T-helper 2 cell treated with Interferon-gamma antibody and Interleukin-4, amounts not matched to agents 100 ng/mL and 5 ng/mL, for 36 hours (primary cell): ENCODE measurements at regions not wholly inside any gene's neighbourhood (a gene's known extent, or its start where the extent isn't known, plus 50 kb on each side); places are given as distances from the start of the nearest gene placed in this dataset.
"Not testable (repeated sequence)": the region's sequence is repeated elsewhere in the genome, so short reads cannot be mapped to it uniquely, and the experiment has no call there.

Experiments
- intact Hi-C: fragments of 100-400 bp; cut with micrococcal nuclease; formaldehyde crosslinking; loops from one replicate; pipeline ENCODE4 v1.15.1; 2023

DNA sequence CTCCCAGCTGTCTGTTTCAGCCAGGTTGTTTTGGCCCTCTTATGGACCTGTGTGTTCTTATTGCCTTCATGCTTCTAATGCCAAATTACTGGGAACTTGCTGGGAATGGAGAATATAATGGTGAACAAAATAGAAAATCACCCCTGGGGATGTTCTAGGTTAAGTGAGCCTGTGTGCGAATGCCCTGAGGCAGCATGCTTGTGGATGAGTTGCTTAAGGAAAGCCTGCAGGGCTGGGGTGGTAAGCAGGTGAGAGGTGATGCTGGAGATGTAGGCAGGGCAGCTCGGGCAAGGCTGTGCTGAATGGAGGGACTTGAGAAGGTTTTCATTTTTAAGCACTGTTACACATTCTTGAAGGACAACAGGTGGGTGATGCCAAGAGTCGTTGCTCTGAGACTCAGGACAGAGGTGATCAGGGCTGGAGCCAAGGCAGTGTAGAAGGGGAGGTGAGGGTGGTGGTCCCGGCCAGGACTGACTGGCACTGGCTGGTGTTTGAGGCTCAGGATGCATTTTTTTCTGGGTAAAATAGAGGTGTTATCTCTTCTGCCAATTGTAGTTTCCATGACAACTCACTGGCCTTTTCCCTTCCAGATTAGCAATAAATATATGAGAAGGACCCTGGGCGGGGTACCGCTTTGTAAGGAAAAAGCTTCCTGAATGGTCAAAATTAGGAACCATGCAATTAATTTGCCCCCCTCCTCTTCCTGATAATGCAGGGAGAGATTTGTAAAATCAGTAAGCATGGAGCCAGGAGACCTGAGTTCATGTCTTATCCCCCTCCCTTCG lies 342.8 kb downstream of the ICE1 start:
- intact Hi-C loops: no loop called here

DNA sequence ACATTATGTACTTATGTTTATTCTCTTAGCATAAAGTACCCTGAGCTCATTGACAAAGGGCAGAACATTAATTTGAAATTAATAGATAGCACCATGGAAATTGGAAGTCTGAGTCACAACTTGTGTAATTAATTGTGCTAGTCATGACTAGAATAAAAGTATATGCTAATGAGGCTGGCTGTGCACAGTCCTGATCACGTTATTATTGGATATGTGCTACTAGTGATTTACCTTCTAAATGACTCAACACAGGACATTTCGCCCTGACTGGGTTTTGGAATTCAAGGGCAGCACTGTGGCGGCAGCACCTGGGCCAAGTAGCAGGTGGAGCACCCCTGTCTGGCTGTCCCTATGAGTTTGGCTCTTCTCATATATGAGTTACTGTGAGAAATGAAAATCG lies 341.8 kb downstream of the ICE1 start:
- intact Hi-C loops: no loop called here

DNA sequence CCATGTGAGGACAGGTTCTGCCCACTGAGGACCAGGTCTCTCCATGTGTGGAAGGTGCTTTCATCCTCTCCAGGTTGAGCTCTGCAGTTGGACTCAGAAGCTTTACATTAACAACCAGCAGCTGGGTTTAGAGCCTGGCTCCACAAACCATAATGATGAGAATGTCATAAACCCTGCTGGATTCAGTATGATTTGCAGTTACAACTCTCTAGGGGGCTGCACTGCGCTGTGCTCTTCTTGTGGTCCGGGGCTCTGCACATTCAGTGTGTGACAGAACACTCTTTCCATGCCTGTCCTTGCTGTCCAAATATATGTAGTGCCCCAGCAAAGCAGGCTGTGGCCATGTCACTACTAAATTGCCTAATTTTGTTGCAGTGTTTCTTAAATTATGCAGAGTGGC lies 334.3 kb downstream of the ICE1 start:
- intact Hi-C loops: no loop called here

DNA sequence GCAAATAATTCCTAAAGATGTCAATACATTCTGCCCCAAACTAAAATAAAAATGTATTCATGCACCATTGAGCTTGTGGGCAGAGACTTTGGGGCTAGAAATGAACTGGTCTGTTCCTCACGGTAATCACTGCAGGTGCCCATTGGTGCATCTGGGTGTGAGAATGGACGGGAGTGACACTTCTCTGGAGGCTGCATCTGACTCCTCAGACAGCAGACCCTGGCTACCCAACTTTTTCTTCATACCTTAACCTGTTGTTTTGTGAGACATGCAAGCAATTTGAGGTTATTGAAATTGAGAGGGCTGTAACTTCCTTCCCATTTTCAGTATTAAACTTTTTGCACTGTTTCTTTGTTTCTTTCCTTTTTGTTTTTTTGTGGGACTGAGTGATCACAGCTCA lies 333.4 kb downstream of the ICE1 start:
- intact Hi-C loops: no loop called here

DNA sequence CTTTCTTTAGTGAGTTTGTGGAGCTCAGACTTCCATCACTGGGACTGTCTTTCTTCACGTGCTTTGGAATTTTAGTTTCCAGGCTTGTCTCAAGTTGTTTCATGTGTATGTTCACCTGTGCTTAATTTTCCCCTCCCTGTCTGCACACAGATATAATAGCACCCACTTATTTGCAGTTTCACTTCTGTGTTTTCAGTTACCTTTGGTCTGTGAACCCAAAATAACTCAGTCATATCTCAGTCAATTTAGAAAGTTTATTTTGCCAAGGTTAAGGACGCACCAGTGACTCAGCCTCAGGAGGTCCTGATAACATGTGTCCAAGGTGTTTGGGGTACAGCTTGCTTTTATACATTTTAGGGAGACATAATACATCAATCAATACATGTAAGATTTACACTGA lies 330.4 kb downstream of the ICE1 start:
- intact Hi-C loops: no loop called here

DNA sequence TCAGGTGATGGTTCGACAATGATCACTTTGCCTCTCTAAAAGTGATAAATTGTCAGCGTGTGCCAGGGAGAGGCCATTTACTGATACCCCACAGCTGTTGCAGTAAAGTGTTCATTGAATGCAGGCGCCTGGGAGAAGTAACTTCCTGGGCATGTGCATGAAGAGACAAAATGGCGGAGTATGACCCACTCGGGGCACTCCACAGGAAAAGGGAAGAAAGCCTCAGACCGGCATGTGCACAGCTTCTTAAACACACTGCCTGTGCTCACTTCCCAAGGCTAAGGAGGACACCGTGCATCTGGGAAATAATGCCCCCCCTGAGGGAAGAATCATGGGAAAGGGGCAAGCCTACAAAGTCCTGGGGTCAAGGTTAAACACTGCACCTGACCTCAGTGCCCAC lies 329.5 kb downstream of the ICE1 start:
- intact Hi-C loops: no loop called here

DNA sequence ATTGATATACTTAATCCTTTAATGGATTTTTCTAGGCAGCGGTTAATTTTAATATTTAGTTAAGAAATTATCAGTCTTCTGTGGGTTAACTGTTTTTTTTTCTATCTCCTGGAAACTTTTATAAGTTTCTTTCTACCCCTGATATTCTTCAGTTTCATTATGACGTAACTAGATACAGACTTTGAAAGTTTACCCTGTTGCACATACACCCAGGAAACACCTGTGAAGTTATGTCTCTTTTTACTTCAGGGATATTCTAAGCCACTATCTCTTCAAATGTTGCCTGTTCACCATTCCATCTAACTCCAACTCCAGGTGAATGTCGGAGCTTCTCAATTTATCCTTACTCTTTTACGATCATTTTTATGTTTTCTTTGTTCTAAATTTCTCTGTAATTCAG lies 329.0 kb downstream of the ICE1 start:
- intact Hi-C loops: no loop called here

DNA sequence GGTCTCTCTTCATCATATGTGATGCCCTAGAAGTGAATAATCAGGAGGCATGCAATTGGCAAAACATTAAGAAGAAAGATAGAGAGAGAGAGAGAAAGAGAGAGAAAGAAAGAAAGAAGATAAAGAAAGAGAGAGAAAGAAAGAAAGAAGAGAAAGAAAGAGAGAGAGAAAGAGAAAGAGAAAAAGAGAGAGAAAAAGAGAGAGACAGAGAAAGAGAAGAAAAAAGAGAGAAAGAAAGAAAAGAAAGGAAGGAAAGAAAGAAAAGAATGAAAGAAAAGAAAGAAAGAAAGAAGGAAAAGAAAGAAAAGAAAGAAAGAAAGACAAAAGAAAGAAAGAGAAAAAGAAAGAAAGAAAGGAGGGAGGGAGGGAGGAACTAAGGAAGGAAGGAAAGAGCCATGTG lies 318.9 kb downstream of the ICE1 start:
- intact Hi-C loops: no loop called here

DNA sequence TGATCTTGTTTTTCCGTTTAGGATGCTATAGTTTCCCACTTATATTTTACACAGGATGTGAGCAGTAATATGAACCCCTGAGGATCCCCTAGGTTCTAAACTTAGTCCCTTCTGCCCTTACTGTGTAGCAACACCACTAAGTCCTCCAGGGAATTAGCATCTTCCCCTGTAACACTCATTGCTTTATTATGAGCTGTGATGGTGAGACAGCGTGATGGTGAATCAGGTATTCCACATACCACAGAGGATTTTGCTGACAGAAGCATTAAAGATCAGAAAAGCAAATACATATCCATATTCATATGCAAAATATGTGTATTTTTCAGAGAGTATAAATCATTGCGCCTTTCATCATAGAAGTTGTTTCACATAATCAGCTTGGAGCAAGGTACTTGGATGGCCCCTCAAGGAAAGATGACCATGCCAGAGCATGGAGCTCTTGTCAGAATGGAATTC lies 317.0 kb downstream of the ICE1 start:
- intact Hi-C loops: no loop called here

DNA sequence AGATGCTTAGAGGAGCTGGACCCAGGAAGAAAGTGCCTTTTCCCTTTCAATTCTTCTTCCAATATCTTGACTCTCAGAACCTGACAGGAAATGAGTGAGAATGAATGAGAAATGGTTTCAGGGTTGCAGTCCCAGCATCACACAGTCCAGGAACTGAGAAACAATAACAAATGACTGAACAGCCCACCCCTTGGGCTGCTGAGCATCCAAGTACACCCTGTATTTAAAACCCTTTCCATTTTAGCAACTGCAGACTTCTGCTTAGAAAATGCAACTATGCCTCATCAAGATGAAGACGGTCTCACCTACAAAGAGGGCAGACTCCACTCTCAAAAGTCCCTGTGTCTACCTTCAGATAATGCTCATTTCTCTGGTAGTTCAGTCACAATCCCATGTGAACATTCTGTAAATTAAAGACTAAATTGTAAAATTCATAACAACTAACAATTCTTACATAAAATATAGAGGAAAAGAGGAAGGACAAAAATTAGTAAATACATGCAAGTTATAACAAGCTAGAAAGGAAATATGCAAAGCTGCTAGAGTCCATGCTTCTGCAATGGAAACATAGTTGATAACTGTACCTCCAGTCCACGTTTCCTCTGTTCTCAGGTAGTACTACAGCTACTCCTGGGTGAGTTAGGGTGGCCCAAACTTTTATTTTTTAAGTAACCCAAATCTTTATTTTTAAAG lies 316.5 kb downstream of the ICE1 start:
- intact Hi-C loops: no loop called here

DNA sequence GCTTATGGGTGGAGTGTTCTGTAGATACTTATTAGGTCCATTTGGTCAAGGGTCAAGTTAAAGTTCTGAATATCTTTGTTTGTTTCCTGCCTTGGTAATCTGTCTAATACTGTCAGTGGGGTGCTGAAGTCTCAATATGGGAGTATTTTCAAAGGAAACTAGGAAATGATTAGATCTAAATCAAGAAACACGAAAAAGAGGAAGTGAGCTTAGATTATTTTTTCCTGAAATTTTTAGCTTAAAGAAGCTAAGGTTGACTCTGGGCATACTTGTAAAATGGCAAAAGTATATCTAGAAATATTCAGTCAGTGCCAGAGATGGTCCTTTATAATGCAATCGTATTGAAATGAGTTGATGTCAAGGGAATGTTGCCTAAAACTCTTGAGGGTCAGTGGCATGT lies 313.5 kb downstream of the ICE1 start:
- intact Hi-C loops: no loop called here

DNA sequence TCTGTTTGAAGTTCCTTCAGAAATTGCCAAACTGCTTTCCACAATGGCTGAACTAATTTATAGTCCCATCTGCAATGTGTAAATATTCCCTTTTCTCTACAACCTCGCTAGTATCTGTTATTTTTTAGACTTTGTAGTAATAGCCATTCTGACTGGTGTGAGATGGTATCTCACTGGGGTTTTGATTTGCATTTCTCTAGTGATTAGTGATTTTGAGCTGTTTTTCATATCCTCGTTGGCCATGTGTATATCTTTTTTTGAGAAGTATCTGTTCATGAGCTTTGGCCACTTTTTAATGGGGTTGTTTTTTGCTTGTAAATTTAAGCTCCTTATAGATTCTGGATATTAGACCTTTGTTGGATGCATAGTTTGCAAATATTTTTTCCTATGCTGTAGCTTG lies 310.6 kb downstream of the ICE1 start:
- intact Hi-C loops: not testable (repeated sequence)

DNA sequence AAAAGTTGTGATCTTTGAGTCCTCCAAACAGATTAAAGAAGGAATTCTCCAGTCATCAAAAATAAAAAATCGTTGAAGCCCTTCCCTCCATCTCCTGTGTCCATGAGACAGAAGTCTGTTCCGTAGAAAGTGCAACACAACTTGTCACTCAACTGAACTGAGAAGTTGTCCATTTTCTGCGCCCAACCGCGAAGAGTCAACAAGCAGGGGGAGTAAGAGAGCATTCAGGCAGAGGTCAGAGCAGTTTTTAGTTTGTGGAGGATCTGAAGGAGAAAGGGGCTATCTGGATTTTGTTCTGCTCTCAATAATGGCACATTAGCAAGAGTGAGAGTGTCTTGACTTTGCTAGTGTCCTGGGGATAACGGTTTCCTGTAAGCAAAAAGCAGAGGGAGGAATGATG lies 303.9 kb downstream of the ICE1 start:
- intact Hi-C loops: no loop called here

DNA sequence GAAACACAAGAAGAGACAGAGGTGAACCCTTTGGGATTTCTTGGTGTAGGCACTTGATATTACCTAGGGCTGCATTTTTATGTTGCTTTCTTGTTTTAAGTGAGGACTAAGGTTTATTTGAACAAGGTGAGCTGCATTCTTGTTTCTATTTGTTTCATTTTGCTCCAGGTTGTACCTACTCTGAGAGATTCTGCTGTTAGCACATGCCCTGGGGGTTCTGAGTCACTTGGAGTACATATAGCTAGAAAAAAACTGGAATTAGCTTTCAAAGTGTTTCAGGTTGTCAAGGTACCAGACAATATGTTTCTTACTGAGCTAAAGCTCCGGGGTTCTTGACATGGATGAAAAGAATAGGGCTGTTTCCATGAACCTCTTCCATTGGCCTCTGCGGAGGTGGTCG lies 299.4 kb downstream of the ICE1 start:
- intact Hi-C loops: no loop called here

DNA sequence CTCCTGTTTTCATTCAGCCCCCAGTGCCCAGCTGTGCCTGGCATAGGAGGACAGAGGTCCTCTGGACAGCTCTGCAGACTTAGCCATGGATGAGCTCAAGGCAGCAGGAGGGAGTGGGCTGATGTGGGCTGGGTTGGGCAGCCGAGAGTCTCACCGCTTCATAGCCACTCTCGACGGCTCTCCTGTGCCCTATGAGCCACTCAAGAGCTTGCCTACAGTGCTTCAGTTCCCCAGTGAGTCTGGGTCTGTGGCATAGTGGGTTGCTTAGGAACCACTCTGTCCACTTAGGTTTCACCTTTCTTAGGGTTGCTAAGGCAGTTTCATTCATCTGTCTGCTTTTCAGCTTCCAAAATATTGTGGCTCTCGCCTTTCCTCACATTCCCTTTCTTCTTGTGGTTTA lies 296.8 kb downstream of the ICE1 start:
- intact Hi-C loops: no loop called here

DNA sequence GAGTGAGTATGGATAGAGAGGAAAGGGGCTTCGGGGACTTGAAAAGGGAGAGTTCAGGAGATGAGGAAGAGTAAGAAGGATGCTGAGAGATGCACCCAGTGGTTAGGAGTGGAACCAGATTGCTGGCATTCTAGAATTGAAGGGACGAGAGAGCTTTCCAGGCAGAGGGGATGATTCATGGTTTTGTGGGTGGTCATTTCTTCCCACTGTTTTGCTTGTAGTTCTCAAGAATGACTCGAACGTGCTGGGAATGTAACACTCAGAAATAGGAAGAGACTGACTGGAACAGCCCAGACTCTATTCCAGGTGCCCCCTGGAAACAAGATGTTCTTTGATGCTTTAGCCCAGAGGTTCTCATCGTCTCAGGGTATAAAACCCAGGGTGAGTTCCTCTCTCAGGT lies 294.2 kb downstream of the ICE1 start:
- intact Hi-C loops: no loop called here

DNA sequence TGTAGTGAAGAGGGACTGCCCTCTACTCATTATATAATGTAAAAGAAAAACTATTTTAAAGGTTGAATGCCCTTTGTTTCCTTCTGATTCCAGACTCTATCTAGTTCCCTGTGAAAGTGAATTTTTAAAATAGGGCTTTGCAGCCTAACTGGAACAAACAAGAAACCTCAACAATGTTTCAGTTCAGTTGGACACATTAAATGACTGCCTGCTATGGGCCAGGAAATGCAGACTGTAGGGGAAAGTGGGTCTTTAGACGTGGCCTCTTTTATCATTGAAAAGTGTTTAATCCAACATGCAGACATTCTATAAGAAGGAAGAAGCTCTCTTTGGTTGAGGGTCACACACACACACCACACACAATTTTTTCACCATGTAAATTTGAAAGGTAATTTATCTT lies 289.1 kb downstream of the ICE1 start:
- intact Hi-C loops: no loop called here

DNA sequence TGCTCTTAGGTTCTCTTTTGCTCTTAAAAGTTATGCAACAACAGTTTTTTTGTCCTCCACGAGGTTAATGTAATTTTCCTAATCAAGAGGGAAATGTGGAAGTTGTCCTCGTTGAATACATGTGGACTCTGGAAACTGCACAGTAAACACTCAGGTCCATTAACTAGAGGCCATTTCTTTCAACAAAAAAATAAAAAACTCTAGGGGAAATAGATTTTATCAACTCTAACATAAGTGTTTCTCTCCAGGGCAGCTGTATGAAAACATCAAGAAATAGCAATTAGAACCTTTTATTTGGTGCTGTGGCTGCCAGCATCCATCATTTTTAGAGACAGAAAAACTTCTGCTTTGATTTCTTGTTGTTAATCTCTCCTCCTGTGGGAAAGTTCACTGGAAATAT lies 288.6 kb downstream of the ICE1 start:
- intact Hi-C loops: no loop called here

DNA sequence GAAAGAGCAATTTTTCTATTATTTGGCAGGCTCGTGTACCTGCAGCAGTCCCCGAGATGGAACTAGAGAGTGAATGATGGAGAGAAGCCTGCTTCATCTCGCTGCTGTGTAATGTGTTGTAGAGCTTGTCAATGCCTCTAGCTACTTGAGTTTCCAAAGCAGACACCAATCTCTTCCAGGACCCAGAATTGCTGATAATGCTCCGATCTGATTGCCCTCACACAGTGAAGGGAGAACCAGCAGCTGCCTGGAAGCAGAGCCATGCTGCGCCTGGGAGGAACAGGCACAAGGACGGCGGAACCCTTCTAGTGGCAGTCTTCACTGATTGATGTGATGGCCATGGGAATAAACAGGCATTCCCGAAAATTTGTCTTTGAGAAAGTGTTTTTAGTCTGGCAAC lies 288.0 kb downstream of the ICE1 start:
- intact Hi-C loops: no loop called here

DNA sequence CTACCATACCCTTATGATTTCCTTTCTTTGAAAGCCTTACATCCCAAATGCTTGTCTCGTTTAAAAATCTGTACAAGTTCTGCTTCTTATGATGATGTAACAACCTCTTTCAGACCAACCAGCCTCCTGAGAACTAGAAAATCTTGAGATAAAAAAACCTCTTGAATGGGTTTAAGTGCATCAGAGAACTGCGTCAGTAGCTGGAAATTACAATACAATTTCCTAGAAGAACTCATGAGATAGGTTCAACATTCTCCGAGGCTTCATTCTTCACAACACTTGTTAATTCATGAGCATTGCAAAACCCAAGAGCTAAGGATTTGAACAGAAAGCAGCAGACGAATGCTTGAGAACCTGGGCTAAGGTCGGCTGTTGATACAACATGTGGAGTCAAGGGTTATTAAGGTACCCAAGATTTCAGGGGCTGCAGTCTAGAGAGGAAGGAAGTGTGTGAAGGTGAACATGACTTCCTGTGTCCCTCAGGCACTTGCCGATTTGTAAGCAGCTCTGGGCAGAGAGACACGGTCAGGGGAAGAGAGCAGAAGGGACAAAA lies 286.0 kb downstream of the ICE1 start:
- intact Hi-C loops: no loop called here

DNA sequence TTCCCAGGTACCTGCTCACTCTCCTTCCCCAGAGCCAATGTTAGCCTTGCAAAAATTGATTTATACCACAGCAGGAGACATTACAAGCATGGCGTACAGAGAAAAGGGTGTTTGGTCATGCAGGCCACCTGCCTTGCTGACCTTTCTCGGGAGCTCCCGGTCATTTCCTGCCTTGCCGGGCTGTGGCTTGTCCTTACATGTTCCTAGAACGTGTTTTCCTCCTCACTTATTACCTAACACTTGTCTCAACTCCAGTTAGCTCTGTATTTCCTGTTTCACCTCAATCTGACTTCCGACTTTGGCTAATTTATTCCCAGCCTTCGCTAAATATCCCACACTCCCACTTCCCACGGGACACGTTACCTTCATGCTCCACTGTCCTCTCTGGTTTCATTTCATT lies 282.5 kb downstream of the ICE1 start:
- intact Hi-C loops: no loop called here

DNA sequence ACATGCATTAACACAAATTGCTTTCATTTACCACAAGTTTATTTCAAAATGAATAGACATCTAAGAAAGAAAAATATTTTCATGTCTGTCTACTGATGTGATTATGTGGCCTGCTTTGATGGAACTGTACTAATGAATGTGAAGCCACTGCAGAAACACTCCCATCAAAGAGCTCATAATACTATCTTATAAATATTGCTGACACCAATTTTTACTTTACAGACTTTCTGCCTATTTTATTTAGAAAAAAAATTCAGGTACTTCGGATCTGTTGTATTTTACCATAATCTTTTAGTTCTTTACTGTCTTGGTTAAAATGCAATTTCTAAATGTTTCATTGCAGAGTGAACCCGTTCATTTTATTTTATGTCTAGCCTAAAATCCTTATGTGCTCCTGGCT lies 281.9 kb downstream of the ICE1 start:
- intact Hi-C loops: no loop called here

DNA sequence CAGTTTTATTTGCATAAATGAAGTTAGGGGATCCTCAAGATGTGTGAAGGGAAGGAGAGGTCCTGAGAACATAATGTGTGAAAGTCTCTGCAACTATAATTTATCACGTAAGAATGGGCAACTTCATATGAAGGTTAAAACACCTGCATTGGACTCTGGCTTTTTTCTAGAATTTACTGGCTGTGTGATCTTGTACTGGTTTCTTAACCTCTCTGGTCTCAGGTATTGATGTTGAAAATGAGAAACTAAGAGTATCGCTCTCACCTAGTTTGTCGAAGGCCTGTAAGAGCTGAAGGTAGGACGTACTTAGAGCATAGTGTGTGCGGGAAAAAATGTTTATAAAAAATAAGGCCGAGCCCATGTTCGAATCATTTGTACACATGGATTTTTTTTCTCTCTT lies 280.5 kb downstream of the ICE1 start:
- intact Hi-C loops: no loop called here
